ENCODE measurements at regions not wholly inside any gene's neighbourhood (a gene's known extent, or its start where the extent isn't known, plus 50 kb on each side); places are given as distances from the start of the nearest gene placed in this dataset.

DNA sequence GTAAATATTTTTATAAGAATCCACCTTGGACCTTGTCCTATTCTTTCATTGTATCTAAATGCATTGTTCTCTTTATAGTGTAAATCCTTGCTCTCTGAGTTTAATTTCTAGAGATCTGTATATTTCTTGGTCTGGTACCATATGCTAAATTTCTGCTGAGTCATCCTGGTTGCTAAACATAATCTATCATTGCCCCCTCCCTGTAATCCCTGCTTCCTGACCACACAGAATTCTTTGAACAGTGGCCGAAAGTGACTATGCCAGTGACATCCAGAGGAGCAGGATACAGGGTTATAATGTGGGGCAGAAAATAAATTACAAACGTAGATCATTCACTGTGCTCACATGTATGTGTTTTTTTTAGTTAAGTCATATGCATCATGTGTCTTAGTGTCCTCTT lies 143.1 kb downstream of the DIPK2A start:
- H3K4me2 ChIP-seq (ENCODE audit: low read length), result no peak overlapping the region
- no peak overlapping the region for H3K4me3 ChIP-seq (ENCODE audit: low read length)
- H3F3A ChIP-seq (ENCODE audit: insufficient read depth, low read length, poor library complexity, severe bottlenecking), result no peaks in the 10 kb centered on the region
- no peak overlapping the region for H3K9ac ChIP-seq (ENCODE audit: low read length)
- TF ChIP-seq EZH2 (IDR thresholded peaks at IDR 0.05; ENCODE audit: borderline replicate concordance, insufficient read depth, low read length, poor library complexity, severe bottlenecking), result no peak
- TF ChIP-seq SMC3 (conservative IDR thresholded peaks at IDR 0.05; ENCODE audit: poor library complexity), result no peak
- no peak for TF ChIP-seq REST (IDR thresholded peaks at IDR 0.05; ENCODE audit: borderline replicate concordance)
- TF ChIP-seq POLR2AphosphoS5 (IDR thresholded peaks at IDR 0.05), result no peak
- TF ChIP-seq TAF1 (IDR thresholded peaks at IDR 0.05; ENCODE audit: low read depth), result no peak
- TF ChIP-seq MXI1 (conservative IDR thresholded peaks at IDR 0.05; ENCODE audit: poor library complexity, severe bottlenecking), result no peak
- no peak for TF ChIP-seq EP300 (conservative IDR thresholded peaks at IDR 0.05; ENCODE audit: poor library complexity, severe bottlenecking)
- no peak for TF ChIP-seq CTCF (IDR thresholded peaks at IDR 0.05; ENCODE audit: poor library complexity, severe bottlenecking)
- TF ChIP-seq RAD21 (conservative IDR thresholded peaks at IDR 0.05), result no peak
- no peaks in the 10 kb centered on the region for H3K79me2 ChIP-seq (replicated peaks; ENCODE audit: insufficient read depth, low read length)
- no peaks in the 10 kb centered on the region for H4K20me1 ChIP-seq (ENCODE audit: insufficient read depth)
- H3K9me2 ChIP-seq (ENCODE audit: insufficient read depth, low read length), result no peaks in the 10 kb centered on the region
- H3K9me3 ChIP-seq (ENCODE audit: low read length), result no peaks in the 10 kb centered on the region
- H3K27me3 ChIP-seq (ENCODE audit: insufficient read depth, low read depth, low read length), result no peaks in the 10 kb centered on the region
- H3K27ac ChIP-seq (ENCODE audit: low read length), result no peak overlapping the region
- no peaks in the 10 kb centered on the region for H3K36me3 ChIP-seq (ENCODE audit: insufficient read depth, low read length)
- H2AFZ ChIP-seq (ENCODE audit: low read depth, low read length), result no peak overlapping the region

DNA sequence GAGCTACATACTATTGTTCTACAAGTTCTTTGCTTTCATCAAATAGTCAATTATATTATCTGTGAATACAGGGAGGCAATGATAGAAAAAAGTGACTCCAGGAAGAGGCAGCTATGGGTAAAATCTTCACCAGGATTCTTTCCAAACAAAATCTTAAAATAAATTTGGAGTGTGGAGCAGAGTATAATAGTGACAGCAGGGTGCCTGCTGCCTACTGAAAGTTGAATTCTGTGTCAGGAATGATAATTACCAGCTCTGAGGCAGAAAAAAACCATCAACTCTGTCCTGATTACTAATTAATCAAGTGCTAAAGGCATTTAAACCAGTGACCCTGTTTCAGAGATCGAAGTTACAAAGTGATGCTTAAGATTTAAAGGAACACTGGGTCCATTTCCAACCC lies 148.0 kb downstream of the DIPK2A start:
- H3K9me3 ChIP-seq (ENCODE audit: low read length), result no peaks in the 10 kb centered on the region
- H2AFZ ChIP-seq (ENCODE audit: low read depth, low read length), result no peak overlapping the region
- TF ChIP-seq SMC3 (conservative IDR thresholded peaks at IDR 0.05; ENCODE audit: poor library complexity), result no peak
- TF ChIP-seq MXI1 (conservative IDR thresholded peaks at IDR 0.05; ENCODE audit: poor library complexity, severe bottlenecking), result no peak
- H3K9ac ChIP-seq (ENCODE audit: low read length), result no peak overlapping the region
- no peaks in the 10 kb centered on the region for H3K79me2 ChIP-seq (replicated peaks; ENCODE audit: insufficient read depth, low read length)
- H4K20me1 ChIP-seq (ENCODE audit: insufficient read depth), result no peaks in the 10 kb centered on the region
- no peaks in the 10 kb centered on the region for H3K27me3 ChIP-seq (ENCODE audit: insufficient read depth, low read depth, low read length)
- no peaks in the 10 kb centered on the region for H3K36me3 ChIP-seq (ENCODE audit: insufficient read depth, low read length)
- no peaks in the 10 kb centered on the region for H3F3A ChIP-seq (ENCODE audit: insufficient read depth, low read length, poor library complexity, severe bottlenecking)
- H3K9me2 ChIP-seq (ENCODE audit: insufficient read depth, low read length), result no peaks in the 10 kb centered on the region
- H3K27ac ChIP-seq (ENCODE audit: low read length), result no peak overlapping the region
- no peak overlapping the region for H3K4me2 ChIP-seq (ENCODE audit: low read length)
- no peak overlapping the region for H3K4me3 ChIP-seq (ENCODE audit: low read length)

DNA sequence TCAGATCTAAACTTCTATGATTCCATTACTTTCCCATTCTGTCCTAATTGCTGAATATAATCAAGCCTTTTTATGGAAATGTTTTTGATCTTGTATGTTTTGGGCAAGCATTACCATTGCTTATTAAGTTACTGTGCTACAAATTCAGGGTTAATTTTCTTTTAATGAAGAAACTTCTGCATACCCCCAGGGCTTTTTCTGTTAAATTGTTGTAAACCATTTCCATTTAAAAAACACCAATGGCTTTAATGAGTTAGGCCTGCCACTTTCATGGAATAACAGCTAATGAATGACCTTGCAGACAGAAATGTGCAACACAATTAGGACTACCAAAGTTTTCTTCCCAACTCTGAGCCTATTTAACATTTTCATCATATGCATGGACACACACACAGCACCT lies 150.0 kb downstream of the DIPK2A start:
- no peak overlapping the region for H3K27ac ChIP-seq (ENCODE audit: low read length)
- H3K4me2 ChIP-seq (ENCODE audit: low read length), result no peak overlapping the region
- H3K9me2 ChIP-seq (ENCODE audit: insufficient read depth, low read length), result no peaks in the 10 kb centered on the region
- no peaks in the 10 kb centered on the region for H3K79me2 ChIP-seq (replicated peaks; ENCODE audit: insufficient read depth, low read length)
- H3K9me3 ChIP-seq (ENCODE audit: low read length), result no peaks in the 10 kb centered on the region
- TF ChIP-seq TAF1 (IDR thresholded peaks at IDR 0.05; ENCODE audit: low read depth), result no peak
- no peak for TF ChIP-seq EZH2 (IDR thresholded peaks at IDR 0.05; ENCODE audit: borderline replicate concordance, insufficient read depth, low read length, poor library complexity, severe bottlenecking)
- no peak for TF ChIP-seq POLR2AphosphoS5 (IDR thresholded peaks at IDR 0.05)
- TF ChIP-seq RAD21 (conservative IDR thresholded peaks at IDR 0.05), result no peak
- TF ChIP-seq MXI1 (conservative IDR thresholded peaks at IDR 0.05; ENCODE audit: poor library complexity, severe bottlenecking), result no peak
- no peak for TF ChIP-seq CTCF (IDR thresholded peaks at IDR 0.05; ENCODE audit: poor library complexity, severe bottlenecking)
- TF ChIP-seq REST (IDR thresholded peaks at IDR 0.05; ENCODE audit: borderline replicate concordance), result no peak
- no peak for TF ChIP-seq SMC3 (conservative IDR thresholded peaks at IDR 0.05; ENCODE audit: poor library complexity)
- TF ChIP-seq EP300 (conservative IDR thresholded peaks at IDR 0.05; ENCODE audit: poor library complexity, severe bottlenecking), result no peak
- H3K4me3 ChIP-seq (ENCODE audit: low read length), result no peak overlapping the region
- H3K27me3 ChIP-seq (ENCODE audit: insufficient read depth, low read depth, low read length), result no peaks in the 10 kb centered on the region
- no peaks in the 10 kb centered on the region for H3K36me3 ChIP-seq (ENCODE audit: insufficient read depth, low read length)
- H2AFZ ChIP-seq (ENCODE audit: low read depth, low read length), result no peak overlapping the region
- no peaks in the 10 kb centered on the region for H4K20me1 ChIP-seq (ENCODE audit: insufficient read depth)
- no peak overlapping the region for H3K9ac ChIP-seq (ENCODE audit: low read length)
- no peaks in the 10 kb centered on the region for H3F3A ChIP-seq (ENCODE audit: insufficient read depth, low read length, poor library complexity, severe bottlenecking)
